K562 (cell line): ENCODE measurements at regions not wholly inside any gene's neighbourhood (a gene's known extent, or its start where the extent isn't known, plus 50 kb on each side); places are given as distances from the start of the nearest gene placed in this dataset.

Source experiments
- ATF2 ChIP-seq: sonication (generic); formaldehyde crosslinking; IDR thresholded peaks from 2 replicates; pipeline ENCODE4 v1.8.1; 2022; ENCODE audit warnings: missing genetic modification reagents
- CTCF ChIP-seq, 3 experiments: IDR thresholded peaks in 2 of 3; conservative IDR thresholded peaks in 1 of 3; 2 replicates each; pipeline ENCODE4 v1.5.1; 2011 to 2012; ENCODE audit warnings: low read length in 3 of 3, mild to moderate bottlenecking in 3 of 3, control low read depth in 2 of 3, improper control_type of control experiment in 1 of 3, inconsistent platforms in 1 of 3, low read depth in 1 of 3, mixed read lengths in 1 of 3, moderate library complexity in 1 of 3; ENCODE audit not compliant: insufficient read depth in 2 of 3
- EP300 ChIP-seq: IDR thresholded peaks from 2 replicates; pipeline ENCODE4 v1.6.1; 2012; ENCODE audit warnings: low read length, improper control_type of control experiment
- KLF1 ChIP-seq: fragments of 450-650 bp; IDR thresholded peaks from 2 replicates; pipeline ENCODE4 v1.6.1; 2016; ENCODE audit warnings: missing genetic modification characterization, missing compliant biosample characterization
- MTA1 ChIP-seq: fragments of 450-650 bp; IDR thresholded peaks from 2 replicates; pipeline ENCODE4 v1.6.1; 2017; ENCODE audit warnings: borderline replicate concordance
- REST ChIP-seq, 2 experiments: fragments of 450-650 bp; formaldehyde crosslinking in 1 of 2; IDR thresholded peaks; 2 replicates each; pipeline versions ENCODE4 v1.4.0 to v1.6.1; 2014 to 2020; ENCODE audit warnings: mild to moderate bottlenecking in 2 of 2, borderline replicate concordance in 1 of 2, low read depth in 1 of 2
- ZNF778 ChIP-seq: fragments of 450-650 bp; formaldehyde crosslinking; IDR thresholded peaks from 2 replicates; pipeline ENCODE4 v1.4.0; 2020; ENCODE audit warnings: mild to moderate bottlenecking, moderate library complexity
- ZSCAN32 ChIP-seq: fragments of 450-650 bp; formaldehyde crosslinking; IDR thresholded peaks from 2 replicates; pipeline ENCODE4 v1.4.0; 2020; ENCODE audit warnings: mild to moderate bottlenecking, moderate library complexity

GRCh38 chr4:63841266-63841665, 568.0 kb downstream of the TECRL start:
- TF ChIP-seq ZNF778 (CRISPR knock-in tag) (no peak), KLF1 (tag) (no peak), CTCF (IDR thresholded peaks at IDR 0.05 in 2 of 3, conservative IDR thresholded peaks at IDR 0.05 in 1 of 3; ENCODE audit: insufficient read depth in 2 of 3, low read depth in 1 of 3, low read length in 3 of 3) (no peak), EP300 (no peak), MTA1 (no peak), ZSCAN32 (CRISPR knock-in tag) (no peak), REST (IDR thresholded peaks at IDR 0.05; ENCODE audit: borderline replicate concordance) (no peak), REST (CRISPR knock-in tag; IDR thresholded peaks at IDR 0.05; ENCODE audit: low read depth) (no peak), ATF2 (CRISPR knock-in tag) (no peak)
